Activated naive CD4-positive, alpha-beta T cell treated with anti-CD3 and anti-CD28 coated beads, Interleukin-2, amount 50 U/mL, for 24 hours (primary cell): ENCODE measurements at regions not wholly inside any gene's neighbourhood (a gene's known extent, or its start where the extent isn't known, plus 50 kb on each side); places are given as distances from the start of the nearest gene placed in this dataset.

Experiments
- H3K27ac Mint-ChIP-seq: one replicate; pipeline ENCODE4 v1.8.0; 2021; ENCODE audit warnings: mild to moderate bottlenecking, mixed read lengths
- H3K27me3 Mint-ChIP-seq: one replicate; pipeline ENCODE4 v1.8.0; 2021; ENCODE audit warnings: mixed read lengths
- H3K36me3 Mint-ChIP-seq: one replicate; pipeline ENCODE4 v1.8.0; 2021; ENCODE audit warnings: mixed read lengths
- H3K4me1 Mint-ChIP-seq: one replicate; pipeline ENCODE4 v1.8.0; 2021; ENCODE audit warnings: mixed read lengths
- H3K4me3 Mint-ChIP-seq: one replicate; pipeline ENCODE4 v1.8.0; 2021; ENCODE audit warnings: mild to moderate bottlenecking, mixed read lengths
- H3K9me3 Mint-ChIP-seq: one replicate; pipeline ENCODE4 v1.8.0; 2021; ENCODE audit warnings: mixed read lengths

DNA sequence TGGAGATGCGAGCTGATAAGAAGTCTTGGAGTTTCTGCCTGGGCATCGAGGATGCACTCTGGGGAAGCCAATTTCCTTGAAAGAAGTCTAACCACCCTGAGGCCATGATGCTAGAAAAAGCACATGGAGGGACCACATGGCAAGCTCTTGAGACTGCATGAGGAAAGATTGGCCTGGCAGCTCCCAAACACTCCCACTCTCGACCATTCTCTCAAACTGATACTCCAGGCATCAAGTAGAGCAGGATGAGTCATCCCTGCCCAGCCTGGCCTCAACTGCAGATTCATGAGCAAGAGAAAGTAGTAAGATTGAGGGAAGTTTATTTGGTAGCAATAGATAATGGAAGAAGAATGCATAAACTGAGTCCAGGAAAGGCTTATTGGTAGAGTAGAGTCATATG lies 194.3 kb downstream of the KIF18A start:
- Mint-ChIP-seq H3K36me3 (no peaks in the 10 kb centered on the region), H3K27me3 (peaks cover 4% of the 10 kb centered on the region), H3K4me1 (no peaks in the 10 kb centered on the region), H3K9me3 (no peaks in the 10 kb centered on the region), H3K27ac (no peak overlapping the region), H3K4me3 (no peak overlapping the region)

DNA sequence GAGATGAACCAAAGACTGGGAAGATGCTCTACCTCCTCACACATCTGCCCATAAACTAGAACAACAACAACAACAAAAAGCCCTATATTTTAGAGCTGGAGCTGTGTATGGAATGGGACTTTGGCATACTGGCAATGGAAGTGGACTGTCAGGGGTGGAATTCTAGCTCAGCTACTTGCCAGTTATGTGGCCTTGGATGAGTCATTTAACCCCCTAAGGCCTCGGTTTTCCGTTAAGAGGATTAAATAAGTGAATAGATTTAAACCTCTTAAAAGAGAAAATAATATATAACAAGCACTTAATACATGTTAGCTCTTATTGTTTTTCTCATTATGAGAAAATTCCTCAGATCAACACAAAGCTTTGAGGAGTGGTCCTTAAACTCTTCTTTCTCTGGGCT lies 195.0 kb downstream of the KIF18A start:
- H3K4me1 Mint-ChIP-seq, result no peaks in the 10 kb centered on the region
- H3K9me3 Mint-ChIP-seq, result peaks cover 3% of the 10 kb centered on the region
- no peak overlapping the region for H3K4me3 Mint-ChIP-seq
- H3K27ac Mint-ChIP-seq, result no peak overlapping the region
- H3K36me3 Mint-ChIP-seq, result peaks cover 1% of the 10 kb centered on the region
- peaks cover 4% of the 10 kb centered on the region for H3K27me3 Mint-ChIP-seq

DNA sequence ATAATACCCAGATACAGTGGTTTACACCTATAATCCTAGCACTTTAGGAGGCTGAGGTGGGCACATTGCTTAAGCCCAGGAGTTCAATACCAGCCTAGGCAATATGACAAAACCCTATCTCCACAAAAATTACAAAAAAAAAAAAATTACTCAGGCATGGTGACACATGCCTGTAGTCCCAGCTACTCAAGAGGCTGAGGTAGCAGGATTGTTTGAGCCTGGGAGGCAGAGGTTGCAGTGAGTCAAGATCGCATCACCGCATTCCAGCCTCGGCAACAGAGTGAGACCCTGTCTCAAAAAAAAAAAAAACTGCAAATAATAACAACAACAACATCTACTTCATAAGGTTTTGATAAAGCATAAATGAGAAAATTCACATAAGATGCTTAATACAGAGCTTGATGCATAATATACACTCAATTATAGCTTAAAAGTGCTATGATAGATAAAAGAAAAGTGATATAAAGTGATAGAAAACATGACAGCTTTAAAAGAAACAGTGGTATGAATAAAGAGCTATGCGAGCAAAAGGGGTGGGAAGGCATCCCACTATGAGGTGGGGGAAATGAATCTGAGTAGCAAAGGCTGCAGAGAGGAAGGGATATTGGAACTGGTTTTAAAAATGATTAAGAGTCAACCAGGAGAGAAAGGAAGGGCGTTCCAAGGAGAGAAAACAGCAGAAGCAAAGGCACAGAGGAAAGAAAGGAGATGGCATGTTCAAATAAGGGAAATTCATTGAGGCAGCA lies 197.6 kb downstream of the KIF18A start:
- H3K4me1 Mint-ChIP-seq, result no peaks in the 10 kb centered on the region
- peaks cover 3% of the 10 kb centered on the region for H3K27me3 Mint-ChIP-seq
- no peak overlapping the region for H3K27ac Mint-ChIP-seq
- peaks cover 2% of the 10 kb centered on the region for H3K36me3 Mint-ChIP-seq
- H3K4me3 Mint-ChIP-seq, result no peak overlapping the region
- peaks cover 11% of the 10 kb centered on the region for H3K9me3 Mint-ChIP-seq

- Mint-ChIP-seq H3K4me1 (no peaks in the 10 kb centered on the region), H3K9me3 (peaks cover 11% of the 10 kb centered on the region), H3K27ac (no peak overlapping the region), H3K4me3 (no peak overlapping the region), H3K27me3 (peaks cover 3% of the 10 kb centered on the region), H3K36me3 (peaks cover 2% of the 10 kb centered on the region)
Observed at GRCh38 chr11:27909386-27909785, 198.6 kb downstream of the KIF18A start.

DNA sequence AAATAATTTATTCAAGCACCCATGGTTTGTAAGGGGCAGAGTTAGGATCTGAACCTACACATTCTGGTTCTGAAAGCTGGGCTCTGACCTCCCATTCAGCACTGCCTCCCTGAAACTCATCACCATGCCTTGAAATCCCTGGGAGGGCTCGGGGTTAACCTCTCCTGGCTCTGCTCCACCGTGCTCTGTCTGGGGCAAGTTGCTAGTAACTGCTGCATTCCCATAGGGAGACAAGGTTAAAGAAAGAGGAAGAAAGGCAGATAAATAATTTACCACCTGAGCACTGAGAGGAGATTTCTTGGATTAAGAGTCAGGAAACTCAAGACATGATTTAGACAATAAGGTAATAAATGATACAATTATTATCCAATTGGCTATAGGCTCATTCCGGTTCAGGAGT lies 199.3 kb downstream of the KIF18A start:
- Mint-ChIP-seq H3K4me1 (no peaks in the 10 kb centered on the region), H3K27me3 (peaks cover 3% of the 10 kb centered on the region), H3K27ac (no peak overlapping the region), H3K4me3 (no peak overlapping the region), H3K9me3 (peaks cover 11% of the 10 kb centered on the region), H3K36me3 (peaks cover 2% of the 10 kb centered on the region)

GRCh38 chr11:27907530-27907929 lies 200.4 kb downstream of the KIF18A start:
- Mint-ChIP-seq H3K4me3 (no peak overlapping the region), H3K27ac (no peak overlapping the region), H3K27me3 (peaks cover 3% of the 10 kb centered on the region), H3K36me3 (peaks cover 2% of the 10 kb centered on the region), H3K4me1 (no peaks in the 10 kb centered on the region), H3K9me3 (peaks cover 11% of the 10 kb centered on the region)

DNA sequence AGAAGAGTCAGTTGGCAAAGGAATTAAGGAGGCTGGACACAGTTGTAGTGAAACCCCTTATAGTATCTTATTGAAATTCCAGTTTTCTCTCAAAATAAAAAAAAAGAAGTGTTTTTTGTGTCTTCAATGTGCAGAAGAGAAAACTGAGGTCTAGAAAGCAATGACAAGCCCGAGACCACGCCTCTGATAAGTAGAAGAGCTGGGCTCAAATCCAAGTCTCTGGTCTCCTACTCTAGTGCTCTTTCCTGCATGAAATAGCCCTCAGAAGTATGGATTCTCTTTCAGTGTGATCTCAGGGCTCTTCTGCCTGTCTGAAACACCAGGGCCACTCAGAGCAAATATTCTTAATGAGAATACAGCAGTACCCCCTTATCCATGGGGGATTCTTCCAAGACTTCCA lies 200.9 kb downstream of the KIF18A start:
- H3K27ac Mint-ChIP-seq, result no peak overlapping the region
- H3K27me3 Mint-ChIP-seq, result peaks cover 3% of the 10 kb centered on the region
- H3K4me3 Mint-ChIP-seq, result no peak overlapping the region
- H3K9me3 Mint-ChIP-seq, result peaks cover 11% of the 10 kb centered on the region
- H3K4me1 Mint-ChIP-seq, result no peaks in the 10 kb centered on the region
- H3K36me3 Mint-ChIP-seq, result peaks cover 2% of the 10 kb centered on the region

GRCh38 chr11:27904358-27905055 lies 203.4 kb downstream of the KIF18A start:
- H3K27ac Mint-ChIP-seq, result no peak overlapping the region
- peaks cover 5% of the 10 kb centered on the region for H3K27me3 Mint-ChIP-seq
- peaks cover 2% of the 10 kb centered on the region for H3K36me3 Mint-ChIP-seq
- peaks cover 11% of the 10 kb centered on the region for H3K9me3 Mint-ChIP-seq
- H3K4me3 Mint-ChIP-seq, result no peak overlapping the region
- no peaks in the 10 kb centered on the region for H3K4me1 Mint-ChIP-seq

DNA sequence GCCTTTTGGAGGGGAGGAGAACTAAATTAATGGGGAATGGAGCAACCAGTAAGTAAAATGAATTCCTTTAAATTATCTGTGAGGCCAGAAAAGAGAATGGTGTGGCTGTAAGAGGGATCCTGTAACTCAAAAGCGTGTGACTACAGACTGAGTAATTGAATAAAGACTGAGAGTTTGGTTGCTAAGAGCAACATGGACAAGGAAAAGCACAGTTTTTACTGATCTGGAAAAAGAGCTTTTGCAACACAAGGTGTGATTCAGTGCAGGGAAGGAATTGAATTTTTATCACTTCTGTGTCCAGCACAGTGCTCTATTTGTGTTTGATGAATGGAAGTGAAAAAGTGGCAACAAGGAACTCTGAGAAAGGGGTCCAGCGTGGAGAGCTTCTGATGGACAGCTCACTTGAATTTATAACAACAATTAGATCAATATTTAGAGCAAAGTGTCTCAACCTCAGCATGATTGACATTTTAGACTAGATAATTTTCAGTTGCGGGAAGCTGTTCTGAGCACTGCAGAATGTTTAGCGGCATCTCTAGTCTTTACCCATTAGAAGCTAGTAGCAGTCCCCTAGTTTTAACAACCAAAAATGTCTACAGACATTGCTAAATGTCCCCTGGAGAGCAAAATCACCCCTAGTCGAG lies 202.8 kb upstream of the BDNF start:
- no peaks in the 10 kb centered on the region for H3K4me1 Mint-ChIP-seq
- peaks cover 10% of the 10 kb centered on the region for H3K9me3 Mint-ChIP-seq
- no peak overlapping the region for H3K27ac Mint-ChIP-seq
- peaks cover 2% of the 10 kb centered on the region for H3K36me3 Mint-ChIP-seq
- no peak overlapping the region for H3K4me3 Mint-ChIP-seq
- peaks cover 5% of the 10 kb centered on the region for H3K27me3 Mint-ChIP-seq

DNA sequence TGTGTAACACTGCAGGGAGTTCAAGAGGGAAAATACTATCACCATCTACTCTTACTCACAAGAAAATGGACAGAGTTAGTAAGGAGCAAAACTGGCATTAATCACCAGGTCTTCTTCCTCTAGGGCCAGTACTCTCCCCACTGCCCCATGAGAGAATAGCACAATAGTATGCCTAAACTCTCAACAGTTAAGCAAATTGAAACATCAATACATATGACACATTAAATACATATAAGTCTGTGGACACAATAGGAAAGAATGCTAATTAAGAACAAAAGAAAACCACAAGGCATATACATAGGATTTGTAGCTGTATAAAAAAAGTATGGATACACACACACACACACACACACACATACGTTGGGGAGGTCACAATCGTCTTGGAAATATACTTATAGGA lies 197.9 kb upstream of the BDNF start:
- Mint-ChIP-seq H3K36me3 (no peaks in the 10 kb centered on the region), H3K9me3 (no peaks in the 10 kb centered on the region), H3K4me1 (no peaks in the 10 kb centered on the region), H3K4me3 (no peak overlapping the region), H3K27me3 (peaks cover 3% of the 10 kb centered on the region), H3K27ac (no peak overlapping the region)

DNA sequence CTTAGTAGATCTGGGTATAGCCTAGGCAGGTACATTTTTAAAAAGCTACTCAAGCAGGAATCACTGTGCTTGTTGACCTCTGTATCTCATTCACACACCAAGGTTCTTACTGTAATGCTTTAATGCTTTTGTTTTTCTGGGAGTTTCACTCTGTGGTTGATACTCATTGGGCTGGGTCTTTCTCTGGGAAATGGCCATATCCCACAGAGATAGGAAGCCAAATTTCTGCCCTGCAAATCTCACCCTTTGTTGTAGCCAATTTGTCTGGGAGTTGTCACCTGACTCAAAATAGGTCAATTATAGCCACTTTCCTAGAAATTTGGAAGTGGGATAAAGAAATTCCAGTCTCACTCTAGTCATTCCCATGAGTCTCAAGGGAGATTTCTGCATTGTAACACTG lies 195.8 kb upstream of the BDNF start:
- H3K27me3 Mint-ChIP-seq, result peaks cover 4% of the 10 kb centered on the region
- no peaks in the 10 kb centered on the region for H3K4me1 Mint-ChIP-seq
- H3K4me3 Mint-ChIP-seq, result no peak overlapping the region
- no peaks in the 10 kb centered on the region for H3K36me3 Mint-ChIP-seq
- no peak overlapping the region for H3K27ac Mint-ChIP-seq
- H3K9me3 Mint-ChIP-seq, result no peaks in the 10 kb centered on the region

GRCh38 chr11:27894552-27894951 lies 194.3 kb upstream of the BDNF start:
- Mint-ChIP-seq H3K27me3 (peaks cover 2% of the 10 kb centered on the region), H3K9me3 (peaks cover 7% of the 10 kb centered on the region), H3K4me3 (no peak overlapping the region), H3K4me1 (no peaks in the 10 kb centered on the region), H3K27ac (no peak overlapping the region), H3K36me3 (no peaks in the 10 kb centered on the region)

- Mint-ChIP-seq H3K27me3 (no peaks in the 10 kb centered on the region), H3K27ac (no peak overlapping the region), H3K4me3 (no peak overlapping the region), H3K4me1 (no peaks in the 10 kb centered on the region), H3K36me3 (no peaks in the 10 kb centered on the region), H3K9me3 (peaks cover 11% of the 10 kb centered on the region)
Observed at GRCh38 chr11:27886857-27887256, 186.6 kb upstream of the BDNF start.

GRCh38 chr11:27882066-27882697 lies 181.9 kb upstream of the BDNF start:
- Mint-ChIP-seq H3K4me3 (no peak overlapping the region), H3K4me1 (no peaks in the 10 kb centered on the region), H3K27me3 (peaks cover 1% of the 10 kb centered on the region), H3K27ac (no peak overlapping the region), H3K36me3 (no peaks in the 10 kb centered on the region), H3K9me3 (peaks cover 4% of the 10 kb centered on the region)

DNA sequence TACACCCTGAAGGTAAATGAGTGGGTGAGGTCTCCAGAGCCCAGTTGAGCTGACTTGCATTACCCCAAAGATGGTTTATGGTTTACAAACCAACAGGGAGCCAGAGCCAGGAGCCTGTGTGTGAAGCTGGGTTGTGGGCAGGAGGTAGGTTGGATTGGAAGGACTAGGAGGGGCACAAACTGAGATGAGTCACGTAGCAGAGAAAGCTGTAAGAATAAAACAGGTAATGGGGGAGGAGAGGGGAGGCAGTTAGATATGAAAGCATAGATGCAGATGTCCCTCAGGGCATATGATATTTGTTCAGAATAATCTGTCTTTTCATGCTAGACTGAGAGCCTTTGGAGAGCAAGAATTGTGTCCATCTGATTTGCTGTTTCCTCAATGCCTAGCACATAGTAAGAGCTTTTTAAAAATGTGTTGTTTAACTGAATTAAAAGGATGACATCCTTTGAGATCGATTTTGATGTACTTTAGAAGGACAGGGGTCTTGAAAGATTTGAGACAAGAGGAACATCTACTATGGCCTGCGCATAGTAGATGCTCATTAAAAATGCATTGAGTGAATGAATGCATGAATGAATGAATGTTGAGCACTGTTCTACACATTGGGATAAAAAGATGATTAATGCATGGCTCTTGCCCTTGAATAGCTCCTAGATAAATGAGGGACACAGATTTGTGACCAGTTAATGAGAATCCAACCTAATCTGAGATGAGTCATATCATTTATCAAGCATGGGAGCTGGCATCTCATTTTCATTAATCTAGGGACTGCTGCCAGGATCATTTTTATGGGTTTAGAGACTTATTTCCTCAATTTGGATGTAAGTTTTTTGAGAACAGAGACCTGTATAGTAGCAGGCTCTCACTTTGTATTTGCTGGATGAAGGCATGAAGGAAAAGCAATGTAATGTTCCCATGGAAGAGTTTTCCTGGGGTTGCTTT lies 175.8 kb upstream of the BDNF start:
- Mint-ChIP-seq H3K27ac (no peak overlapping the region), H3K9me3 (no peaks in the 10 kb centered on the region), H3K36me3 (no peaks in the 10 kb centered on the region), H3K4me3 (no peak overlapping the region), H3K27me3 (peaks cover 3% of the 10 kb centered on the region), H3K4me1 (no peaks in the 10 kb centered on the region)
